ENCODE measurements at regions not wholly inside any gene's neighbourhood (a gene's known extent, or its start where the extent isn't known, plus 50 kb on each side); places are given as distances from the start of the nearest gene placed in this dataset.

- Histone ChIP-seq H3K36me3 (no peaks in the 10 kb centered on the region), H3K27me3 (no peaks in the 10 kb centered on the region), H3K9me3 (no peaks in the 10 kb centered on the region), H3K4me3 (no peak overlapping the region), H3K4me1 (no peaks in the 10 kb centered on the region), H3K27ac (no peak overlapping the region)
- no peak for DNase-seq
- 89% methylated on average over 2 of the region's 2 CpGs; no CpG with 5 or more reads in 1 of the 2 donors for WGBS, 2 donors (ENCODE audit: low coverage in 1 of 2)
- in situ Hi-C loops (cut with MboI; ENCODE audit: low pct_ligation_motif_present in 1 of 4, low pct_unique_long_range_greater_than_20kb in 1 of 4, low sequenced_read_pairs in 3 of 4) (no loop called here), intact Hi-C loops (cut with DNase I; ENCODE audit: low total_unique reads) (no loop called here)
- TF ChIP-seq POLR2AphosphoS5 (IDR thresholded peaks at IDR 0.05) (no peak), POLR2A (IDR thresholded peaks at IDR 0.05) (no peak), CTCF (IDR thresholded peaks at IDR 0.05) (no peak), EP300 (IDR thresholded peaks at IDR 0.05; ENCODE audit: low read depth) (no peak)
These were observed 672.4 kb upstream of the MIR17HG start for GRCh38 chr13:90675129-90675528.

GRCh38 chr13:90680826-90681225 is 666.7 kb upstream of the MIR17HG start:
- DNase-seq, result no peak
- Histone ChIP-seq H3K9me3 (no peaks in the 10 kb centered on the region), H3K27me3 (no peaks in the 10 kb centered on the region), H3K36me3 (no peaks in the 10 kb centered on the region), H3K4me1 (no peaks in the 10 kb centered on the region), H3K4me3 (no peak overlapping the region), H3K27ac (no peak overlapping the region)
- in situ Hi-C loops (cut with MboI; ENCODE audit: low pct_ligation_motif_present in 1 of 4, low pct_unique_long_range_greater_than_20kb in 1 of 4, low sequenced_read_pairs in 3 of 4), result no loop called here
- 61 to 100% methylated on average over 2 to 3 of the region's 3 CpGs for WGBS, 2 donors (ENCODE audit: low coverage in 1 of 2)
- intact Hi-C loops (cut with DNase I; ENCODE audit: low total_unique reads), result no loop called here
- TF ChIP-seq POLR2A (IDR thresholded peaks at IDR 0.05) (no peak), EP300 (IDR thresholded peaks at IDR 0.05; ENCODE audit: low read depth) (no peak)

GRCh38 chr13:90683711-90684131 is 663.8 kb upstream of the MIR17HG start:
- 62 to 73% methylated on average over 6 of the region's 6 CpGs for WGBS, 2 donors (ENCODE audit: low coverage in 1 of 2)
- Histone ChIP-seq H3K4me1 (no peaks in the 10 kb centered on the region), H3K9me3 (no peaks in the 10 kb centered on the region), H3K4me3 (no peak overlapping the region), H3K36me3 (no peaks in the 10 kb centered on the region), H3K27me3 (no peaks in the 10 kb centered on the region), H3K27ac (no peak overlapping the region)
- TF ChIP-seq POLR2AphosphoS5 (IDR thresholded peaks at IDR 0.05) (no peak), POLR2A (IDR thresholded peaks at IDR 0.05) (no peak)
- intact Hi-C loops (cut with DNase I; ENCODE audit: low total_unique reads) (no loop called here), in situ Hi-C loops (cut with MboI; ENCODE audit: low pct_ligation_motif_present in 1 of 4, low pct_unique_long_range_greater_than_20kb in 1 of 4, low sequenced_read_pairs in 3 of 4) (no loop called here)
- no peak for DNase-seq

- in situ Hi-C loops (cut with MboI; ENCODE audit: low pct_ligation_motif_present in 1 of 4, low pct_unique_long_range_greater_than_20kb in 1 of 4, low sequenced_read_pairs in 3 of 4), result no loop called here
- Histone ChIP-seq H3K4me3 (no peak overlapping the region), H3K4me1 (no peaks in the 10 kb centered on the region), H3K27me3 (no peaks in the 10 kb centered on the region), H3K36me3 (no peaks in the 10 kb centered on the region), H3K27ac (no peak overlapping the region), H3K9me3 (no peaks in the 10 kb centered on the region)
- DNase-seq, result no peak
- intact Hi-C loops (cut with DNase I; ENCODE audit: low total_unique reads), result no loop called here
- 71 to 86% methylated on average over 3 of the region's 3 CpGs for WGBS, 2 donors (ENCODE audit: low coverage in 1 of 2)
- TF ChIP-seq POLR2A (IDR thresholded peaks at IDR 0.05) (no peak), EP300 (IDR thresholded peaks at IDR 0.05; ENCODE audit: low read depth) (no peak), CTCF (IDR thresholded peaks at IDR 0.05) (no peak), POLR2AphosphoS5 (IDR thresholded peaks at IDR 0.05) (no peak)
These were observed 661.0 kb upstream of the MIR17HG start for GRCh38 chr13:90686442-90686841.

GRCh38 chr13:90689111-90689510 is 658.4 kb upstream of the MIR17HG start:
- Histone ChIP-seq H3K27ac (no peak overlapping the region), H3K4me3 (no peak overlapping the region), H3K9me3 (no peaks in the 10 kb centered on the region), H3K4me1 (no peaks in the 10 kb centered on the region), H3K36me3 (no peaks in the 10 kb centered on the region), H3K27me3 (no peaks in the 10 kb centered on the region)
- intact Hi-C loops (cut with DNase I; ENCODE audit: low total_unique reads), result no loop called here
- WGBS, 2 donors (ENCODE audit: low coverage in 1 of 2), result 92 to 93% methylated on average over 3 of the region's 3 CpGs
- no peak for DNase-seq
- no peak for TF ChIP-seq CTCF (IDR thresholded peaks at IDR 0.05)
- no peak for TF ChIP-seq EP300 (IDR thresholded peaks at IDR 0.05; ENCODE audit: low read depth)
- TF ChIP-seq POLR2AphosphoS5 (IDR thresholded peaks at IDR 0.05), result no peak
- TF ChIP-seq POLR2A (IDR thresholded peaks at IDR 0.05), result no peak
- in situ Hi-C loops (cut with MboI; ENCODE audit: low pct_ligation_motif_present in 1 of 4, low pct_unique_long_range_greater_than_20kb in 1 of 4, low sequenced_read_pairs in 3 of 4), result no loop called here
